ENCODE measurements at regions not wholly inside any gene's neighbourhood (a gene's known extent, or its start where the extent isn't known, plus 50 kb on each side); places are given as distances from the start of the nearest gene placed in this dataset.

DNA sequence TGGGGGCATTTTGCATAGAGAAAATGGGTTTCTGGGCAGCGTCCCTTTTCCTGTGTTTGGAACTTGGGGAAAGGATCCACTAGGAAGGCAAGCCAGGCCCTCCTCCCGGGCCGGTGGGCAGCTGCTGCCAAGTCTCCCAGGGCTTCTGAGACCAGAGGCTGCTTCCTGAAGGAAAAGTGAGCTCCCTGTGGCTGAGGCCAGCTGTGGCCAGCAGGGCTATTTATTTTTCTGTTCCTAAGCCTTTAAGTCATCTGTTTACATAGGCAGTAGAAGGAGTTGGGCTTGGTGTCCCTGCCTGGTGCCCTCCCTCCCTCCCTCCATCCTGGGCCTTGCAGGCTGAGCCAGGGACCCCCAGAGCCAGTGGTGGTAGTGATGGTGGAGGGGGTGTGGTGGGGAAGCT, 70.5 kb upstream of the COL13A1 start:
- no peak for FAIRE-seq
- H3K27me3 ChIP-seq (ENCODE audit: control insufficient read depth in 1 of 2, insufficient read depth in 2 of 2, low read length in 2 of 2): no peaks in the 10 kb centered on the region; a peak in 3 of 5 replicates
- H3K79me2 ChIP-seq (ENCODE audit: insufficient read depth, low read length): no peaks in the 10 kb centered on the region
- no peaks in the 10 kb centered on the region for H3K9me3 ChIP-seq (ENCODE audit: low read length)
- no peak overlapping the region for H3K4me3 ChIP-seq (replicated peaks in 1 of 3; ENCODE audit: insufficient read depth in 1 of 3, low read depth in 2 of 3, low read length in 3 of 3)
- BruUV-seq (replicated peaks): no TSS peak
- in situ Hi-C loops (cut with HindIII; ENCODE audit: extremely low pct_ligation_motif_present, low pct_unique_long_range_greater_than_20kb): no loop called here
- intact Hi-C loops (cut with micrococcal nuclease; ENCODE audit: unreplicated experiment): no loop called here
- no peak for TF ChIP-seq ZBTB33 (CRISPR knock-in tag; IDR thresholded peaks at IDR 0.05)
- TF ChIP-seq, protein P1, sequence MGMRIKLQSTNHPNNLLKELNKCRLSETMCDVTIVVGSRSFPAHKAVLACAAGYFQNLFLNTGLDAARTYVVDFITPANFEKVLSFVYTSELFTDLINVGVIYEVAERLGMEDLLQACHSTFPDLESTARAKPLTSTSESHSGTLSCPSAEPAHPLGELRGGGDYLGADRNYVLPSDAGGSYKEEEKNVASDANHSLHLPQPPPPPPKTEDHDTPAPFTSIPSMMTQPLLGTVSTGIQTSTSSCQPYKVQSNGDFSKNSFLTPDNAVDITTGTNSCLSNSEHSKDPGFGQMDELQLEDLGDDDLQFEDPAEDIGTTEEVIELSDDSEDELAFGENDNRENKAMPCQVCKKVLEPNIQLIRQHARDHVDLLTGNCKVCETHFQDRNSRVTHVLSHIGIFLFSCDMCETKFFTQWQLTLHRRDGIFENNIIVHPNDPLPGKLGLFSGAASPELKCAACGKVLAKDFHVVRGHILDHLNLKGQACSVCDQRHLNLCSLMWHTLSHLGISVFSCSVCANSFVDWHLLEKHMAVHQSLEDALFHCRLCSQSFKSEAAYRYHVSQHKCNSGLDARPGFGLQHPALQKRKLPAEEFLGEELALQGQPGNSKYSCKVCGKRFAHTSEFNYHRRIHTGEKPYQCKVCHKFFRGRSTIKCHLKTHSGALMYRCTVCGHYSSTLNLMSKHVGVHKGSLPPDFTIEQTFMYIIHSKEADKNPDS (CRISPR knock-in tag; IDR thresholded peaks at IDR 0.05): no peak
- no peak for TF ChIP-seq NFYB (CRISPR knock-in tag; IDR thresholded peaks at IDR 0.05)
- TF ChIP-seq ZNF83 (CRISPR knock-in tag; IDR thresholded peaks at IDR 0.05; ENCODE audit: borderline replicate concordance): no peak
- TF ChIP-seq RAD51 (IDR thresholded peaks at IDR 0.05; ENCODE audit: borderline replicate concordance): no peak
- TF ChIP-seq ZUFSP (CRISPR knock-in tag; IDR thresholded peaks at IDR 0.05; ENCODE audit: borderline replicate concordance): no peak
- TF ChIP-seq ZFP62 (CRISPR knock-in tag; IDR thresholded peaks at IDR 0.05): no peak
- TF ChIP-seq REPIN1 (CRISPR knock-in tag; IDR thresholded peaks at IDR 0.05; ENCODE audit: borderline replicate concordance, low read depth): no peak
- no peak for TF ChIP-seq KLF9 (CRISPR knock-in tag; IDR thresholded peaks at IDR 0.05; ENCODE audit: low read depth)
- TF ChIP-seq ZNF75D (CRISPR knock-in tag; IDR thresholded peaks at IDR 0.05; ENCODE audit: borderline replicate concordance): no peak
- TF ChIP-seq ZFYVE20 (CRISPR knock-in tag; IDR thresholded peaks at IDR 0.05; ENCODE audit: borderline replicate concordance, low read depth): no peak
- TF ChIP-seq MIER2 (CRISPR knock-in tag; IDR thresholded peaks at IDR 0.05): no peak
- no peak for TF ChIP-seq PTBP1 (IDR thresholded peaks at IDR 0.05; ENCODE audit: low read depth, low read length, poor library complexity, severe bottlenecking)
- no peak for TF ChIP-seq CHD2 (IDR thresholded peaks at IDR 0.05; ENCODE audit: low read depth, low read length)
- no peak for TF ChIP-seq SIN3B (IDR thresholded peaks at IDR 0.05; ENCODE audit: low read length)
- no peak for TF ChIP-seq KAT7 (CRISPR knock-in tag; IDR thresholded peaks at IDR 0.05; ENCODE audit: borderline replicate concordance)
- TF ChIP-seq ZNF556 (CRISPR knock-in tag; IDR thresholded peaks at IDR 0.05; ENCODE audit: borderline replicate concordance): no peak
- TF ChIP-seq ZNF432 (CRISPR knock-in tag; IDR thresholded peaks at IDR 0.05; ENCODE audit: borderline replicate concordance): no peak
- TF ChIP-seq ISL2 (CRISPR knock-in tag; IDR thresholded peaks at IDR 0.05): no peak
- TF ChIP-seq ZNF232 (CRISPR knock-in tag; IDR thresholded peaks at IDR 0.05; ENCODE audit: borderline replicate concordance): no peak
- H2AFZ ChIP-seq (ENCODE audit: low read length): no peak overlapping the region
- no peaks in the 10 kb centered on the region for H4K20me1 ChIP-seq (ENCODE audit: insufficient read depth, low read length)
- no peak for DNase-seq (ENCODE audit: low spot score)
- no peak for ATAC-seq
- CTCF ChIA-PET (ENCODE audit: low intra/inter-chr PET ratio, low total read pairs): no interaction called here
- no peak overlapping the region for H3K4me2 ChIP-seq (ENCODE audit: low read depth, low read length)
- WGBS (ENCODE audit: low lambda C conversion rate): 0% methylated on average over 2 of the region's 3 CpGs
- H3K9ac ChIP-seq (ENCODE audit: insufficient read depth, low read depth, low read length): no peak overlapping the region
- POLR2A ChIA-PET: no interaction called here
- H3K27ac ChIP-seq (ENCODE audit: extremely low read length, insufficient read depth, low read length): no peak overlapping the region
- H3K4me1 ChIP-seq (ENCODE audit: insufficient read depth, low read length): peaks cover 8% of the 10 kb centered on the region
- no peaks in the 10 kb centered on the region for H3K36me3 ChIP-seq (replicated peaks in 1 of 2; ENCODE audit: control insufficient read depth in 1 of 2, insufficient read depth in 2 of 2, low read length in 2 of 2)
